NCI-H82 treated with DMSO at 0.1 percent for 48 hours (cell line): ENCODE measurements at regions not wholly inside any gene's neighbourhood (a gene's known extent, or its start where the extent isn't known, plus 50 kb on each side); places are given as distances from the start of the nearest gene placed in this dataset.
"Not testable (repeated sequence)": the region's sequence is repeated elsewhere in the genome, so short reads cannot be mapped to it uniquely, and the experiment has no call there.

Experiments used
- DNase-seq: peaks from one replicate; lab custom pipeline; 2025; ENCODE audit not compliant: unreplicated experiment; lab: John Stamatoyannopoulos, UW

DNA sequence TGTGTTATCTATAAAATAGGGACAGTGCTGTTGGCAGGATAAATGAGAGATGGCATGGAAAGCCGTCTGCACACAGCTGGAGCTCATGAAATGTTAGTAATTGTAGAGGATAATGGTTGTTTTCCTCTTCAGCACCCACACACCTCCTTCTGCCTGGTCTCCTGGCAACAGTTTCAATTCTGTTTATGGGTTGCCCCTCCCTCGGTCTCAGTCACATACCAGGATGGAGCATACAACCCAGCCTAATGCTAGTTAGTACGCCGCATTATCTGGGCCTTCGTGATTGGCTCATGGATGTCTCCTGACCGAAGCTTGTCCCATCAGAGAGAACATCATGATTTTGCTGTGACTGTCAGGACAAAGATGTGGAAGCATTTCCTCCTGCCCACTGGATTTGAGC is 126.2 kb upstream of the WSCD1 start:
- DNase-seq, result no peak

DNA sequence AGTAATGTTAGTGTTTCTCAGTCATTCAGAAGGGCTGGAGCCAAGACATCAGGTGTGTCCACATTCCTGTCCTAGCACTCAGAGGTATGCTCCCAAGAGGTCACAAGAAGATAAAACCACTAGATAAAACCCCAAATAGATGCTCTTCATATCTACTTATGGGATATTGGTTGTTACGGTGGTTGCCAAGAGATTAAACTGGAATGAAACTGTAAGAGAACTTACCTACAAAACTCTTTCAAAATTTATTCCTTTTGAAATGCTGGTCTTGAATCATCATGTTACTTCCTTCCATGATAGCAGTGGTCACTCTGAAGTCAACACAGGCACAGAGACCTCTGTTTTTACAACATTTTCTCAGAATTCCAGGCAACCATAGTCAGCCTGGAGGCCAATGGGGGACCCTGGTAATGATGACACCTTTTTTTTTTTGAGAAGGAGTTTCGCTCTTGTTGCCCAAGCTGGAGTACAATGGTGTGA is 122.4 kb upstream of the WSCD1 start:
- no peak for DNase-seq

DNA sequence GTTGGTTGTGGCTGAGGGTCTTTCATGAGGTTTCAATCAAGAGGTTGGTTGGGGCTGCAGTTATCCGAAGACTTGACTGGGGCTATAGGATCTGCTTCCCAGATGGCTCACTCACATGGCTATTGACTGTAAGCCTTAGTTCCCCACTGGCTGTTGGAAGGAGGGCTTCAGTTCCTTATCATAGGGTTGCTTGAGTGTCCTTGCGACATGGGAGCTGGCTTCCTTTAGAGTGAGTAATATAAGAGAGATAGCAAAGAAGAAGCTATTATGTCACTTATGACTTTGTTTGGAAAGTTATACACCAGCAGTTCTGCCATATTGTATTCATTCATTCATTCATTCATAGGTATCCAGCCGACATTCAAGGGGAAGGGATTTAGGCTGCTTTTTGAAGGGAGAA is 121.4 kb upstream of the WSCD1 start:
- no peak for DNase-seq

GRCh38 chr17:5950878-5951277 is 119.3 kb upstream of the WSCD1 start:
- DNase-seq, result peak; percentile 89

DNA sequence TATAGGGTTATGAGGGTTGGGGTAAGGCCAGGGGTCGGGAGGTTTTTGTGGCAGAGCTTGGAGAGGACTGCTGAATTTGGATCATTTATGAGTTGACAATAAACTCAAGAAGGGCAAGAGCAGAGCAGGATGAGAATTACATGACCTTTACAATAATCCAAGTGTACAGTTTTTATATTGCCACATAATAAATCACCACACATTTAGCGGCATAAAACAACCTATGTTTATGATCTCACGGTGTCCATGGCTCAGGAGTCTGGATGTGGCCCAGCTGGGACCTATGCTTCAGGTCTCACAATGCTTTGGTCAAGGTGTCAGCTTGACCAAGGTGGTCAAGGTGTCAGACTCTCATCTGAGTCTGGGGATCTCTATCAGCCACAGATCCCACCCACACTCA is 118.3 kb upstream of the WSCD1 start:
- DNase-seq, result no peak

- no peak for DNase-seq
These were observed 117.7 kb upstream of the WSCD1 start for GRCh38 chr17:5952518-5952917.

GRCh38 chr17:5955764-5956163 is 114.4 kb upstream of the WSCD1 start:
- DNase-seq, result no peak

- no peak for DNase-seq
These were observed 111.3 kb upstream of the WSCD1 start for GRCh38 chr17:5958850-5959249.

DNA sequence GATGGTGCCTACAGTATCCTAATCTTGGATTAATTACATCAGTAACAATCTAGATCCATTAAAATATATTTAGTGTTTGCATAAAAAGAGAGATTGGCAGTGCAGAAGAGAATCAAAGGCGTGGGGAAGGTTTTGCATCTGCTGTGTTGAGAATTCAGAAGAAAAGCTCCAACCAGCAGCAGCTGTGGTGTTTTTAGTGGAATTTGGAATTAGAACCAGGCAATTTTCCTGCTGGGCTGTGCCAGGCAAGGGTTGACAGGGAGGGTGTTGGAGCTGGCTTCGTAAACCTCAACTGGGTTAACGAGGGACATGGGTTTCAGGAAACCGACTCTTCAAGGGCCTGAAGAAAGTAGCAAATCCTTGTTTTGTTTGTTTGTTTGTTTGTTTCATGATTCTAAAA is 107.8 kb upstream of the WSCD1 start:
- DNase-seq, result no peak

DNA sequence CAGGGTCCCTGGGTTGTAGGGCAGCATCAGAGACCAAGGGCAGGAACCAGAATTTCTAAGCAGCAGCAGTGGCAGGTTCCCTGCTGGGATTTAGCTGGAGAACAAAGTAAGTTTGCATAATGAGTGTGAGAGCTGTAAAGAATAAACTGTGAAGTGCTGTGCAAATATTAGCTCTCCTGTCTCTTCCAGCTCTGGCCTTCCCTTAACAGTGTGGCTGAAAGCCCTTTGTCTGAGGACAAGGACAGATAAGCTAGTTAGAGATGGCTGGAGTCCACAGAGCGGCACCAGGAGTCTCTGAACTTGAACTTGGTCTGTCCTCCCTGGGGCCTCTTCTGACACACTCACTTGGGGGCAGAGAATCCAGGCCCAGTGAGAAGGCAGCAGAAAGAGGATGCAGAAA is 98.2 kb upstream of the WSCD1 start:
- no peak for DNase-seq

DNA sequence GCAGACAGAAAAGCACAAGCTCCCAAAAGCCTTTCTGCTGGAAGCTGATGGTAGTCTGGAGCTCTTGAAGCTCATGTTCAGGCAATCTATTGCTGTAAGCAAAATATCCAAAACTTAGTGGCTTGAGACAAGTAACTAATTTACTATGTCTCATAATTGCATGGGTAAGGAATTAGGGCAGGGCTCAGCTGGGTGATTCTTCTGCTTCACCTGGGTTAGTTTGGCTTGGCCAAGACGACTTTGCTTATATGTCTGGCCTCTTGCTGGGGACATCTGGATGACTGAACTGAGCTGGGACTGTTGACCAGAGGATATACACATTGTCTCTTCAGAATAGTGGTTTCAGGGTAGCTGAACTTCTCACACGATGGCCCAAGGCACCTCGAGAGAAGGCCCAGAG is 96.8 kb upstream of the WSCD1 start:
- no peak for DNase-seq

GRCh38 chr17:5975661-5976060 is 94.5 kb upstream of the WSCD1 start:
- peak; percentile 92 for DNase-seq

DNA sequence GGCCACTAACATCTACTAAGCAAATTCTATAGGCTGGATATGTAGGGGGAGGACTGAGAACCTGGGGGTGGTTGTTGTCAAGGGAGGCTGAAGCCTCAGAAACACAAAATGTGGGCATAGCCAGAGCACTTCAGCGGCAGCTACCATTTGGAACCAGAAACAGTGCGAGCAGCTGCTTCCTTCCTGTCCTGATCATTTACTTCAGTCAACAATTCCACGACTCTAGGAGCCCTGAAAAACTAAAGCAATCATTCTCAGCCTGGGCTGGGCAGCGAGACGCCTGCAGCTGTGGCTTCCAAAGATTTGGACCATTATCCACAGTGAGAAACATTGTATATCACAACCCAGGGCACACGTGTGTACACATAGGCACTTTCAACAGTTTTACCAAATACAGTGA is 93.9 kb upstream of the WSCD1 start:
- DNase-seq, result no peak

DNA sequence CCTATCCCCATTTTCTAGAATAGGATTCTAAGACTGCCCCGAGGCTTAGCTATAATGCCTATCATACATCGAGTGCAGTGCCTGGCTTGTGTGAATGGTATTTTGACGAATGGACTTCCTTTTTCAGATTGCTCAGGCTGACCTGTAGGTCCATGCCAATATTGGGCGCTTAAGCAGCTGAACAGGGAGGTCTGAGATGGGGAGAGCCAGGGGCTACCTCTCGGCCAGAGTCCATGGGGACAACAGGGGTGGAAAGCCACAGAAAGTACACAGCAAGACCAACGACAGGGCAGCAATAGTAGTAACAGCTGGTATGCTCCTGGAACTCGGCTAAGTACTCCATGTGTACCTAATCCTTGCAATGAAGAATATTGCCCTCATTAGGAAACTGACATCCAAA is 91.7 kb upstream of the WSCD1 start:
- DNase-seq, result peak; percentile 10

GRCh38 chr17:5980941-5981340 is 89.2 kb upstream of the WSCD1 start:
- DNase-seq, result no peak

- no peak for DNase-seq
These were observed 83.5 kb upstream of the WSCD1 start for GRCh38 chr17:5986644-5987043.

DNA sequence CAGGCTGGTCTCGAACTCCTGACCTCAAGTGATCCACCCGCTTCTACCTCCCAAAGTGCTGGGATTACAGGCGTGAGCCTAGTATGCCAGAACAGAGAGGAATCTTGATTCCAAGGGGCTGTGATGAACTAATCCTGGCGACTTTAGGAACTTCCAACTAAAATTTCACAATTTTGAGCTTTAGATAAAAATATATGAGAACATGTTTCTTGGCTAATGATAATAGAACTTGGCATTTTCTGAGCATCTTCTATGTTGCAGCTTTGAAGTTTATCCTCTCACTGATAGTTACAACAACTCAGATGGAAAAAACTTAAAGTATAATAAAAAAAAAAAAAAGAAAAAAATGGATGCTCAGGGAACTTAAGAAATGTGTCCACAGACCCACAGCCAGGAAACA is 69.8 kb upstream of the WSCD1 start:
- no peak for DNase-seq

GRCh38 chr17:6003221-6003620 is 67.0 kb upstream of the WSCD1 start:
- not testable (repeated sequence) for DNase-seq

DNA sequence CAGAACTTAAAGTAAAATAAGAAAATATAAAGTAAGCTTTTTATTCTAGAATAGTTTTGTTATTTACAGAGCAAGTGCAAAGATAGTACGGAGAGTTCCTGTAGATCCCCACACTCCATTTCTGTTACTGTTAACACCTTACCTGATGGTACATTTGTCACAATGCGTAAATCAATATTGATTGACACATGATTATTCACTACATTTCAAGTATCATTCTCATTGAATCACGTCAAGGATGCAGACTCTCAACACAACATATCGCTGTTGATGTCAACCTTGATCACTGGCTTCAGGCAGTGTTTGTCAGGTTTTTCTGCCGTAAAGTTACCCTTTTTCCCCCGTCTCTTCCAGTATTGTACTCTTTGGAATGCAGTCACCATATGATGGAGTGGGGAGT is 64.2 kb upstream of the WSCD1 start:
- no peak for DNase-seq

DNA sequence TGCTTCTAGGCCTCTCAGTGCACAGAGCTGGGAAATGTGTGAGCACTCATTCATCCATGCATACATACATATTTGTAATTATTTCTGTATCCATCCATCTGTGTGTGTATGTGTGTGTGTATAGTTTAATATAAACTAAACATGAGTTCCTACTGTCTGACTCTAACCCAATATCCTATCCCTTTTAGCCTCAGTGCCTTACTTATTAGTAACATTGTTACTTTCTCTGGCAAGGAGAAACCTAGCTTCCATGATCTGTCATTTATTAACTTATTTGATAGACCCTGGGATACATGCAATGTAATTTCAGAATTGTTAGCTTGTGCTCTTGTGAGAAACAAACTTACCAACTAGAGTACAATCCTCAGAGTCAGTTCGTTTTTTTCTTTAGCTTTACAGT is 59.0 kb upstream of the WSCD1 start:
- DNase-seq, result no peak

DNA sequence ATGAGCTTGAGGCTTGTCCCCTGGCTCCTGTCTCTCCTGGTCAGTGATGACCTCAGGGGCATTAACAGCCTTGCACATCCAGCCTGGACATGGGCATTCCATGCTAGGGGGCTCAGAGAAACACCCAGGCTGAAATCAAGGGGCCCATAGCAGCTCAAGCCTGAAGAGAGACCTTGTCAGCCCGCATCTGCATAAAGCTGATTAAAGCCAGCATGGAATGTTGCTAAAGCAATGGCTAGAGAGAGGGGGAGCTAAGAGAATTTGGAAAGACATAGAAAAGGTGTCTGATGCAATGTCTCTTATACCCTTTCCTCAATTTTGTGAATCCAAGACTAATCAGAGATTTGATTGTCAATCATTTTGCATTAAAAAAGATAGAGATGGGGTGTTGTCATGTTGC is 51.4 kb upstream of the WSCD1 start:
- DNase-seq, result no peak

DNA sequence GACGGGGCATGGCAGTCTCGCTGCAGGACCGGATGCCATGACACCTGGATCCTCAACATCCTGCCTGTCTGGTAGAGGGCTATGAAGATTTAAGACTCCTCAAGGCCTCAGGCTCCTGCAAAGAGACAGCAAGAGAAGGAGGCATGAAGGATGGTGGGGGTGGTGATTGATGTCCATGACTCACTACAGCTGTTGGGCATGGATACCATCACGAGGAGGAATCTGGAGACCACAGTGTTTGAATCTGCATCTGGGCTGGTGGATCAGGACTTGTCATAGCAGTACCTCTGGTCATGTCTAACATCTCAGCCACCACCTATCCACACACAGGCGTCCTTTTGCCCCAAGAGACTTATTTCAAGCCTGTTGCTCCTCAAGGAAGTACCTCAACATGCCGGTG is 50.2 kb upstream of the WSCD1 start:
- no peak for DNase-seq

GRCh38 chr17:6020376-6021010 is 49.7 kb upstream of the WSCD1 start:
- no peak for DNase-seq
